NCI-H748 (cell line): ENCODE measurements at regions not wholly inside any gene's neighbourhood (a gene's known extent, or its start where the extent isn't known, plus 50 kb on each side); places are given as distances from the start of the nearest gene placed in this dataset.
A peak's percentile ranks its signal among the peaks of the same experiment; 100 is the strongest.

Experiments used
- DNase-seq: peaks from one replicate; lab custom pipeline; 2025; ENCODE audit not compliant: unreplicated experiment; lab: John Stamatoyannopoulos, UW

GRCh38 chr14:65872536-65872935 lies 460.0 kb downstream of the FUT8 start:
- no peak for DNase-seq

DNA sequence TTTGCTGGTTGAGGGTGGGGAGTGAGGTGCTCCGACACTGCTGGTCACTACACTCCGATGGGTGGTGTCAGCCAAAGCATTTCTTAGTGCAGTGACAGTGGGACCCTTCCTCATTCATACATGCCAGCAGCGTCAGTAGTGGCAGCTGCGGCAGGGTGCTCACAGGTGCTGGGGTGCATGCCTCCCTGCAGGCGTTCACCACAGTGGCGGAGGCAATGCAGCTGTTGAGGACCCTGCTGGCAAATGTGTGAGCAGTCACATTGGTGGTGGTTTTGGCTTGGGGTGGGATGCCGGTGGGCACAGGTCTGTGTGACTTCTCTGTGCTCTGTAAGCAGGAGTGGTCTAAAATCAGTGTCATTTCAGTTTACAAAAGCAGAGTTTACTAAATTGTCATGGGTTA lies 464.6 kb downstream of the FUT8 start:
- no peak for DNase-seq

GRCh38 chr14:65877624-65878023 lies 465.1 kb downstream of the FUT8 start:
- no peak for DNase-seq

DNA sequence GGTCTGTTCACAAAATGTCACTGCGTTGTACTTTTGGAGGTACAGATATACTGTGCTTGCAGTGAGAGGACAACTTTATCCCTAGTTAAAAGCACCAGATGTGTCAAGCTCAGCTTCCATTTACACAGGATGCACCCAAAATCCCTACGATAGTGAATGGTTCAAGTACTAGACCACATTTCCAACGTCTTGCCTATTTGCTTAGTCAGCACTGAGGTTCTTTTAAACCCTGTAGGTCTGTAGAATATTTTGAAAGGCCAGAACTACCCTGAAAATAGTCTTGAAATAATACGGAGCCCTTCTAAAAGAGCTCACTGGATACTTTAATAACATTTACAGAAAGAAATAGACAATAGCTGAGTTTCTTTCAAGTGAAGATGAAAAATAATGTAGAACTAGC lies 466.1 kb downstream of the FUT8 start:
- no peak for DNase-seq

- DNase-seq, result no peak
Observed at GRCh38 chr14:65879248-65880009, 466.9 kb downstream of the FUT8 start.

DNA sequence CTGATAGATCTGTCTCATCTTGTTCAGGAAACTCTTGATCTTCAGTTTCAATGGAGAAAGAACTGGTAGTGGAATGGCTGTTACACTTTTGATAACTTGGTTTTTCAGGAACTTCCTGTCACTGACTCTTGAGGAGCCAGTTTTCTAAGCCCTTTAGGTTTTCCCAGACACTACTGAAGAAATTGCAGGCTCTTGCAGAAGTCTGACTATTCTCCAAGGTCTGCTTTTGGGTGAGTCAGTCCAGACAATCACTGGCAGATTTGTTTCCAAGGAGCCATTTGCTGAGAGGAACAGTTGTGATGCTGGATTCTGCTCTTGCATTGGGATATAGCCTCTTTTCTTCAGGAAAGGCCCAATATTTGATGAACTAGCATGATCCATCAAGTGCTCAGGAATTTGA lies 468.0 kb downstream of the FUT8 start:
- DNase-seq, result no peak

GRCh38 chr14:65881642-65882041 lies 469.1 kb downstream of the FUT8 start:
- no peak for DNase-seq

GRCh38 chr14:65888677-65889076 lies 476.1 kb downstream of the FUT8 start:
- DNase-seq, result no peak

GRCh38 chr14:65892315-65892714 lies 479.8 kb downstream of the FUT8 start:
- DNase-seq, result peak; percentile 92

DNA sequence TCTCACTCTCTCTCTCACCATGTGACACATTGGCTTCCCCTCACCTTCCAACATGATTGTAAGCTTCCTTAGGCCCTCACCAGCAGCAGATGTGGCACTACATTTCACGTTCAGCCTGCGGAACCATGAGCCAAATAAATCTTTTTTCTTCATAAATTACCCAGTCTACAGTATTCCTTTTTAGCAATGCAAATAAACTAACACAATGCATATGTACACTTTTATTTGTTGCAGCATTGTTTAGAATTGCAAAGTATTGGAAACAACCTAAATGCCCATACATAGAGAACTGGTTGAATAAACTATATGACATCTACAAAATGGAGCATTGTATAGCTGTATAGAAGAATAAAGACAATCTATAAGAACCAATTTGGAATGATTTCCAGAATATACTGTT lies 487.6 kb downstream of the FUT8 start:
- DNase-seq, result no peak

DNA sequence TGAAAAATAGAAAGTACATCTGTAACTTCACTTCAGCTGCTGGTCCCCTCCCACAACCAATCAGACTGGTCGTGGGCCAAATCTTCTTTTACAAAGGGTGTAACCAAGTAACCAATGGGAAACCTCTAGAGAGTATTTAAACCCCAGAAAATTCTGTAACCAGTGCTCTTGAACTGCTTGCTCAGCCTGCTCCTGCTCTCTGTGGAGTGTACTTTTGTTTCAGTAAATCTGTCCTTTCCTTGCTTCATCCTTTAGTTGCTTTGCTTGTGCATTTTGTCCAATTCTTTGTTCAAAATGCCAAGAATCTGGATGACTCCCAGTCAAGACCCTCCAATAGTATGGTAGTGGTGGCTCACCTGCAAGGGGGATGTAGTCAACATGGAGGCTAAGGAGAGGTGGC lies 489.1 kb downstream of the FUT8 start:
- DNase-seq, result no peak

DNA sequence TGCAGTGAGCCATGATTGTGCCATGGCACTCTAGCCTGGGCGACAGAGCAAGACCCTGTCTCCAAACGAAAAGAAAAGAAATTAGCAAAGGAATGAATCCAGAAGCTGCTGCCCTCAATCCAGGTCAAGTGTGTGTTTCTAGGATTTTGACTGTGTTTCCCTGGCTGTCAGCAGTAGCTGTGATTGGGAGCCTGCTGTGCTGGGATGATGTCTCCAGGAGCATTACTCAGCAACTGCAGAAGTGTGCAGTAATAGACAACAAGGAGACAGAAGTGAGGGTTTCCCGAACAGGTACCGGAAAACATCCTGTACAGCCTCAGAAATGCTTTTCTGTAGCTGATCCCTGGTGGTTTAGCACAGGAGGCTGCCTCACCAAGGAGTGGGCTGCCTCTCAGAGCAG lies 492.5 kb downstream of the FUT8 start:
- no peak for DNase-seq

GRCh38 chr14:65906344-65906743 lies 493.8 kb downstream of the FUT8 start:
- no peak for DNase-seq

DNA sequence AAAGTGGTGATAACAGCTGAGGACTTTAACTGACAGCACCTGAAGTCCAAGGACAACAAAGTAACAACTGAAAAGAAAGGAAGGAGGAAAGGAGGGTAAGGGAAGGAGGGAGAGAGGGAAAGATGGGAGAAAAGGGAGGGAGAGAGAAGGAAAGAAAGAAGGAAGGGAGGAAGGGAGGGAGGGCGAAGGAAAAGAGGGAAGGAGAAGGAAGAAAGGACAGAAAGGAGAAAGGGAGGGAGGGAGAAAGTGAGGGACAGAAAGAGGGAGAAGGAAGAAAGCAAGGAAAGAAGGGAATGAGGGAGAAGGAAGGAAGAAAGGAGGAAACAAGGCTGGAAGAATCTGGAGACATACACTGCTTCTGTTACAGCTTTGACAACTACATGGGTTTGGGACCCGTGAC lies 494.4 kb downstream of the FUT8 start:
- DNase-seq, result no peak

GRCh38 chr14:65910108-65910786 lies 497.7 kb downstream of the FUT8 start:
- DNase-seq, result peak; percentile 48

DNA sequence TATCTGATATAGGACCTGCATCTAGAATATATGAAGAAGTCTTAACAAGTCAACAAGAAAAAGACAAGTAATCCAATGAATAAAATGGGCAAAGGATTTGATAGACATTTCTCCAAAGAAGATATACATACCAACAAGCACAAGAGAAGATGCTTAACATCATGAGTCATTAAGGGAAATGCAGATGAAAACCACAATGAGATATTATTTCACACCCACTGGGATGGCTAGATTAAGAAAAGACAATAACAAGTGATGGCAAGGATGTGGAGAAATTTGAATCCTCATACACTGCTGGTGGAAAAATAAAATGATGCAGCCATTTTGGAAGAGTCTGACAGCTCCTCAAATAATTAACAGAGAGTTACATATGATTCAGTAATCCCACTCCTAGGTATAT lies 502.6 kb downstream of the FUT8 start:
- DNase-seq, result no peak

GRCh38 chr14:65916055-65916454 lies 503.5 kb downstream of the FUT8 start:
- DNase-seq, result no peak

DNA sequence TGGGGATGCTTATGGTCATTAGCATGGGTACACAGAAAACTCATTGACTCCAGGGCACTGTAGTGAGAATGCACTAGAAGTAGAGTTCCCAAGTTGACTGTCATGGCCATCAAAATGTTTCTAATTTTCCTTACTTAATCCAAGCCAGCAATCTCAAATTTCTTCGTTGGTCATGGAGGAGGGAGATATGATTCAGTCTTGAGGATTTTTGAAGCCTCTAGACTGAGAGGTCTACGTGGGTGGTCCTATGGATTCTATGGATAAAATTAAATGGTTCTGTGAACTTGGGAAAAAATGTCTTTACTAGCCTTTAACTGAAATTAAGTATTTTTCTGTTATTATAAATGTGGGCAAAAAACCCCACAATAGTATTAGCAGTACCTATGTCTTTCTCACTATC lies 508.5 kb downstream of the FUT8 start:
- no peak for DNase-seq

DNA sequence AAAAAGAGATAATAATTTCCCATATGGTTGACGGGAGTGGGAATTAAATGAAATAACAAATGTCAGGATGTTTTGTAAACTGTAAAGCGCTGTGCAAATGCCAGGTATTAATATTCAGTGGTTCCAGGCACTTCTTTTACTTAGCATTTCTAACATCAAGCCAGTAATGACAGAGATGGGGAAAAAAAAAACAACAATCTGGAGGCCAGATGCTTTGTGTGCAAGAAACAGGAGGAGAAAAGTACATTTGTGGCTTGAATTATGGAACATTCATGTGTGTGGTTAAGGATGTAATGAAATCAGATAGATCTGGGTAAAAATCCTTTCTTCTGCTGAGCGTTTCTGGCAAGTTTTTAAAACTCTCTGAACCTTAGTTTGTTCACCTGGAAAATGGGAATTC lies 509.6 kb downstream of the FUT8 start:
- DNase-seq, result no peak

GRCh38 chr14:65926504-65926903 lies 514.0 kb downstream of the FUT8 start:
- peak; percentile 70 for DNase-seq

DNA sequence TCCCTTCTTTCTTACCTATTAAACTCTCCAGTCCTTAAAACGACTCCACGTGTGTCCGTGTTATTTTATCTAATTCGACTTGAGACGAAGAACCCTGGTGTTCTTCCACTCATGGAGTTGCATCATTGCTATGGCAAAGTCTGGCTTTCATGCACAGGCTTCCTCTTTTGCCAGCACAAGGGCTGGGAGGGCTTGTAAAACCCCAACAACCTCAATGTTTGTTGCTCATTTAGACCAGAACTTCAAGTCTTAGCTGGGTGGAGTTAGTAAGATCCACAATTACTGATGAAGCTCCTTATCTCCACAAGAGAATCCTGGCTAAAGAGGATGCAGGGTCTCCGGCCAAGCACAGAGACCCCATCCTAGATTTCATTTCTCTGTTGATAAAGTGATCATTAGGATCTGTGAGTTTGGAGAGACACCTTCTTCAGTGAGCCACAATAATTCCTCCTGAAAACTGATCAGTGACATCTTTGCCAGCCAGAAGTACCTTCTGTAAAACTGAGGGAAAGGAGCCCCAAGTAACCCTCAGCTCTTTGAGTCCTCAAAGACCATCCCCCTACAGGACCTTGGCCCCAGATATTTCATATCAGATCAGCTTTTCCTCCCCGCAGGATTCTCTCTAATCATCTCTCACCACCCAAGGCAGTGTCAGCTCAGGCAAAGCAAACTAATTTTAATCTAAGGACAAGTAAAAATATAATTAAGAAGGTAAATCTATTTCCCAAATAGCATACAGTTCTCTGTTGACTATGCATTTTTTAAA lies 514.6 kb downstream of the FUT8 start:
- peak; percentile 43 for DNase-seq

DNA sequence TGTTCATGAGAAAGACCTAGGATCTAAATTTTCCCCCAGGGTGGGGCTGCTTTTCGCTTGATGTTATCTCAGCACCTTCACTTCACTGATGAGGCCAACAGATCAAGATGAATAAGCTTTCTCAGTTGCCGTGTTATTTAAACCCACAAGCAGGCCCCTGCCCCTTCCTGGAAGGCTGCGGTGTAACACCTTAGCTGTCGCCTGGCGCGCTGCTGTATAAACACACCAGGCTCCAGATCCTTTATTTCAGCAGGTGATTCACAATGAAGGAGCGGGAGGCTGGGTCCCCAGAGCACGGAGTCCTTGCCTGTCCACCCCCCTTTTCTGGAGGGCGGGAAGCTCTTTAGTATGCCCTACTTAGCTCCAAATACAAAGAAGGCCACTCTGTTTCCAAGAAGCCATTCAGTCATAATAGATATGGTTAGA lies 515.4 kb downstream of the FUT8 start:
- DNase-seq, result peak; percentile 94
